Ishikawa (cell line): ENCODE measurements at regions not wholly inside any gene's neighbourhood (a gene's known extent, or its start where the extent isn't known, plus 50 kb on each side); places are given as distances from the start of the nearest gene placed in this dataset.

Experiments
- FOXM1 ChIP-seq: IDR thresholded peaks from 2 replicates; pipeline ENCODE4 v1.6.1; 2012; ENCODE audit warnings: low read depth, borderline replicate concordance
- REST ChIP-seq: IDR thresholded peaks from 2 replicates; pipeline ENCODE4 v1.6.1; 2012; ENCODE audit warnings: low read depth, mild to moderate bottlenecking

- TF ChIP-seq REST = no peak
- TF ChIP-seq FOXM1 = no peak
These were observed 627.1 kb upstream of the WWC1 start for GRCh38 chr5:167664222-167664804.
